HG02610 (cell line): ENCODE measurements at regions not wholly inside any gene's neighbourhood (a gene's known extent, or its start where the extent isn't known, plus 50 kb on each side); places are given as distances from the start of the nearest gene placed in this dataset.

Experiments
- ATAC-seq: cut with Tn5 transposase; IDR thresholded peaks from one replicate; pipeline ENCODE4 v1.9.1; 2021; ENCODE audit warnings: mild to moderate bottlenecking, moderate library complexity; ENCODE audit not compliant: unreplicated experiment

- no peak for ATAC-seq
Observed at GRCh38 chr2:133806564-133806963, 238.3 kb upstream of the NCKAP5 start.

GRCh38 chr2:133809485-133809884 lies 241.2 kb upstream of the NCKAP5 start:
- ATAC-seq, result no peak

DNA sequence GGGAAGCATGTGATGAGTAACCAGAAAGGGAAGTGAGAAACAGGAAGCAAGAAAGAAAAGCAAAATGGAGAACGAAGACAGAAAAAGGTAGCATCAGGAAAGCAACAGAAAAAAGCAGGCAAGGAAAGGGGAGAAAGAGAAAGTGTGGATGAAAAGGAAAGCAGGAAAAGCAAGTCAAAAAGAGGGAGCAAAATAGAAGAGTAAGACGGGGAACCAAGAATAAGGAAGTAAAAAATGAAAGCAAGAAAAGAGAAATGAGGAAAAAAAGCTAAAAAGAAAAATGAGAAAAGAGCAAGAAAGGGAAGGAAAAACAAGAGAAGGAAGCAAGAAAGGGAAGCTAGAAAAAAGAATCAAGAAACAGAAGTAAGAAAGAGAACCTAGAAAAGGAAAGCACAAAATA lies 242.3 kb upstream of the NCKAP5 start:
- no peak for ATAC-seq

DNA sequence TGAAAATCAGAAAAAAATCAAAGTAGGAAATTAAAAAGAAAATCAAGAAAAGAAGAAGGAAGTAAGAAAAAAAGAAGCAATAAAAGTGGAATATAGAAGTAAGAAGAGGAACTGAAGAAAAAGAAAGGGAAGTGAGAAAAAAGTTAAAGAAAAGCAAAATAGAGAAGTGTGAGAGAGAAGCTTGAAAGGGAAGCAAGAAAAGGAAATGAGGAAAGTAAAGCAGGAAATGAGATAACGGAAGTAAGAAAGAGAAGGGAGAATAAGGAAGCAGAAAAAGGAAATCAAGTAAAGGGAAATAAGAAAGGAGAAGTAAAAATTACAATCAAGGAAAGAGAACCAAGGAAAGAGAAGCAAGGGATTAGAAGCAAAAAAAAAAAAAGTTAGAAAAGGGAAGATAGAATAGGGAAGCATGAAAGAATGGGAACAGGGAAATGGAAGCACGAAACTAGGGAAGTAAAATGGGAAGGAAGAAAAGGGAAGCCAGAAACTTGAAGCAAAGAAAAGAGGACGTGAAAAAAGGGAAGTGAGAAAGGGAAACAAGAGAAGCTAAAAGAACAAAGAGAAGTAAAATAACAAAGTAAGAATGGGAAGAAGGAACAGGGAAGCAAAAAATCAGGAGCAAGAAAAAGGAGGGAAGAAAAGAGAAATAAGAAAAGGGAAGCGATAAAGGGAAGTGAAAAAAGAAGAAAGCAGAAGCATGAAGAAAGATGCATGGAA lies 243.3 kb upstream of the NCKAP5 start:
- ATAC-seq, result no peak

DNA sequence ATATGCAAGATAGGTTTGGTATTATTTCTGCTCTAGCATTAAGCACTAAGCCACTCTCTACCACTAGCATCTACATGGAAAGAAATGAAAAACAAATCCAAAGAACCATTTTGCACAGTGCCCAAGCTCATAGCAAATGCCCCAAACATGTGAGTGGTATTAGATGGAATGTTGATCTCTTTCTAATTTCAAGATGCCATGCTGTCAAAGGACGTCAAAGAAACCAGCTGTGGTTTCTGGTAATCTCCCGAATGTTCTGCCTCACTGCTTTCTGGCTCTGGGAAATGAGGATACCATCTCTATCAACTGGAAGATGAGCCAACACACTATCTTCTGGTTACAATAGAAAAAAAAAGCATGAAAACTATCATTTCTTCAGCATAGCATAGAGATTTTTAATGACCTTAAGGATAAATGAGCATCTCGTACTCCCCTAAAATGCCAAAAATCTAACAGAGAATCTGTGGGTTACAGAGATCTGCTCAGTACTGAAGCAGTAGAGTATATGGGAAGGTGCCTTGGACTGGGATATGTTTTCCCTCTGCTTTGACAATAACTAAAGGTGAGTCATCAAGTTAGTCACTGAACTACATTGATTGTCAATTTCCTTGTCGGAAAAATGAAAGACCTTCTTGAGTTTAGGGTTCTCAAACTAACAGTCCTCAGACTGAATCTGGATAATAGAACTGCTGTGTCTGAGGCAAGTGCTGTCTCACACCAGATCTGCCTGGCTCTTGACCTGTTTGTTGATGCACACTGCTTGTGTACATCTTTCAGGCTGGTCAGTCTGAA lies 244.8 kb upstream of the NCKAP5 start:
- no peak for ATAC-seq

DNA sequence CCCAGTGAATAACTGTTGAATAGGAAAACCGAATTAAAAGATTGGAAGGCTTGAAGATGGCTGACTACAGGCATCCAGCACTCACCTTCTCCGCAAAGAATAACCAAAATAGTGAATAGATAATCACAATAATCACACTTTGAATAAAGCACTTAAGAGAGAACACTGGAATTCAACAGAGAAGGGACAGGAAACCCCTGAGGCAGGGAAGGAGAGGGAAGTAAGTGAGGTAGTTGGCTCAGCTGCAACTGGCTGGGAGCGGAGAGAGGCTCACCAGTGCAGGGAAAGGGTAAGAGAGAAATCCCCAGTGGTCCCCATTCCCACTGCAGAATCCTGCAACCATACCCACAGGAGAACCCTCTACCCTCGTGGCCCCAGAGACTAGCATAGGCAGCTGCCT lies 246.6 kb upstream of the NCKAP5 start:
- no peak for ATAC-seq

DNA sequence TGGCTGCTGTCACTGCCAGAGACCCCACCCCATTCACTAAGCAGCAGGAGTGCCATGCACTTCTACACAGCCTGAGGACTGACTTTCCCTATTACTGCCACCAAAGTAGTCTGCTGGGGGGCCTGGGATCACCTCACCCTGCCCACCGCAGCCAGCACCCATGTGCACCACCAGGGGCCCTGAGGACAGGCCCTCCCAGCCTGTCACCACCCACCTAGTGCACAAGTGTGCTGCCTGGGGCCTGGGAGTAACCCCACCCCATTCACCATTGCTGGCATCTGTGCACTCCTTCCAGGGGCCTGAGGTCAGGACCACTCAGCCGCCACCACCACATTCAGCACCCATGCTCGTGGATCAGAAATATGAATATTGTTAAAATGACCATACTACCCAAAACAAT lies 247.8 kb upstream of the NCKAP5 start:
- ATAC-seq, result no peak

GRCh38 chr2:133817680-133818566 lies 249.7 kb upstream of the NCKAP5 start:
- ATAC-seq, result no peak

DNA sequence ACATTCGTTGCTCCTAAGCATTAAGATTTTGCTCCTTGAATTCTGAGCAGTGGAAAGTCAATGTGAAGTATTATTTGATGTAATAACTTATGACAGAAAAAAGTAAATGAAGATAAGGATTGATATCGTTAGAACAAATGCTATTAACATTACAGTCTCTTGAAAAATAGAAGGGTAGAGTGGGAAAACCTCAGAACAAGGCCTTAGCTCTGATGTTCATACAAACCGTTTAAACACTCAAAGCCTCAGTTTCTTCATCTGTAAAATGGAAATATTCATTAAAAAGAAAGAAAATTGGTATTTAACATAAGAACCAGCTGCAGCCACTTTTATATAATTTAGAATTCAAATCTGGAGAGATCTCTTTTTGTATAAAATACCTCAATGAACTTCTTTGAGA lies 250.4 kb upstream of the NCKAP5 start:
- no peak for ATAC-seq

DNA sequence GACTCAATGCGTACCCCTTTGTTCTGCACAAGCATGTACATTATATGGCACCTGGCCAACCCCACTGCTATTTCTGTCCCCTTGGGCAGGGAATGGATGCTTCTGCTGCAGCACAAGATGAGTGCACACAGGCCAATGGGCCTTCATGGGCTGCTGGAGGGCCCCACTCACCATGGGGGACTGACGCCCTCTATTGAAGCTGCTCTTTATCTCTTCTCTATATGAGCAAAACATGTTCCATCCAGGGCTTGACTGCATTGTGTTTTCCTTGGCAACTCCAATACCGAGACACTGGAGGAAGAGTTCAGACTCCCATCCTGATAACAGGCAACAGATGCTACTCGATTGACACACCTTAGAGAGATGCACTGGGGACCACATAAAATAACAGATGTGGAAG lies 251.6 kb upstream of the NCKAP5 start:
- no peak for ATAC-seq

DNA sequence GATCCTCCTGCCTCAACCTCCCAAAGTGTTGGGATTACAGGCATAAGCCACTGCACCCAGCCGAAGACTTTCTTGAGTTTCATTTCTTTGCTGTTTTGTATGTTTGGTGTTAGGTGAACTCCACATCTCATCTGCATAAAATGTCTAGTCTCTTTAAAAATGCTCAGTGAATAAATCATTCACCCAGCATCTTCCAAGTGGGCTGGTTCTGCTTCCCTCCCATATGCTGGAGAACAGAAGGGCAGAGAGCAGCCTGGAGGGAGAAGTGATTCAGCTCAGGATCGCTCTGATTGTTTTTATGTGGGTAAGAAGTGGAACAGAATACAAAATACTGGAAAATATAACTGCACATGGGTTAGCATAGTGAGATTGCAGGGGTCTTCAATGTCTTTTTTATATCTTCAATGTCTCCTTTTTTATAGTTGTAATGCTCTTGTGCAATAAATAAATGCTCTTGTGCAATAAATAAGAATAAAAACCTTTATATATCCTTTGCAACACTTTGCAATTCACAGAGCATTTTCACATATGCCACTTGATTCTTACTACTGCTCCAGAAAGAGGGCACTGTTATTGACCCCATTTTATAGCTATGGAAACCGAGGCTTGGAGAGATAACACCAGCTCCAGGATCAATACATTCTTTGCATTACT lies 253.0 kb upstream of the NCKAP5 start:
- no peak for ATAC-seq

DNA sequence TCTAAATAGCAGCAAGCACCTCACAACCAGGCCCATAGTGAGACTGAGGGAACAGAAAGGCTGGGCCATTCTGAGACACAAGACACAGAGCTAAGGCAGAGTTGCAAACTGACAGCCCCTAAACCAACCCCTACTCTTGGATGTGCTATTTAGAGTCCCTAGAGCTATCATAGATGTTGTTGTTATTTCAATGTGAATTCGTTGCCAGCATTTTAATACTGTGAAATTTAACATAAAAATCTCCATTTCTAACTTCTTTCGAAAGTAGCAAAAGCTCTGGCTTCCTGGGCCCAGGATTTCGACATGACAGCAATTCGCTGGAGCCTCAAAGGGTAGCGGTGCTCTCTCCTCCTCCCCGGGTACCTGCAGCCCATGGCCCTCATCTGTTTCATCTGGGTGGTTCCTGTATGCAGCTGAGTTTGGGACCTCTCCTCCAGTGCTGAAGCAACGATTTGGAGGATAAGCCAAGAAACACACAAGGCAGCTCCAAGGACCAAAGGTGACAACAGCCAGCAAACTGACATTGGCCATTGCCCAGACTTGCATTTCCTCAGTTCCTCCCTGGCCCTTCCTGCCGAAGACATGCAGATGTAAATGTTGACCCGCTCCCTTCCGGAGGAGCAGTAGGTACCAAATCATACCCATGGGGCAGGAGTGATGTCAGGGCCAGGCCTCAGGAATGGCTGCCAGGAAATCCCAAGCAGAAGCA lies 254.4 kb upstream of the NCKAP5 start:
- ATAC-seq, result no peak

GRCh38 chr2:133823226-133823550 lies 254.9 kb upstream of the NCKAP5 start:
- ATAC-seq, result no peak

- ATAC-seq, result no peak
Observed at GRCh38 chr2:133824869-133825268, 256.6 kb upstream of the NCKAP5 start.

GRCh38 chr2:133825778-133826177 lies 257.5 kb upstream of the NCKAP5 start:
- ATAC-seq, result no peak

GRCh38 chr2:133828913-133829312 lies 260.6 kb upstream of the NCKAP5 start:
- no peak for ATAC-seq

DNA sequence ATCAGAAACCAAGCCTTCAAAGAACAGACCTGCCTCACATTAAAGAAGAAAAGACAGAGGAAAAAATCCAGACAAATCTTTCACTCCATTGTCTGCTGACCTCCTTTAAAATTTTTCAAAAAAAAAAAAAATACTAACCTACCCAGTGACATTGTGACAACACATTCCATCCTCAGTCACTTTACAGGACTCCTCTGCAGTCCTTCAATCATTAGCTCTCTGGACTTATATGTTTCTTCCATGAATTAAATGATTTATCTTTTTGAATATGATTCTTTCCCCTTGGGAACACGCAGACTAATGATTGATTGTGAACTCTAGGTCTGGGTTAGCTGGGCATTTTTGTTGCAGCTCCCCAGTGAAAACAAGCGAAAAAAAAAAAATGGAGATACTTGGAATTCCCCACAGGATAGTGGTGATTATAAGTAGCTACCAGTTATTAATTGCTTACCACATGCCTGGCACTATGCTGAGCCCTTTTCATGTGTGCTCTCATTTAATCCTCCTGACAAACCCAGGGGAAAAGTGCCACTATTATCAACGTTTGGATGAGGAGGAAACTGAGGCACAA lies 261.3 kb upstream of the NCKAP5 start:
- ATAC-seq, result no peak

DNA sequence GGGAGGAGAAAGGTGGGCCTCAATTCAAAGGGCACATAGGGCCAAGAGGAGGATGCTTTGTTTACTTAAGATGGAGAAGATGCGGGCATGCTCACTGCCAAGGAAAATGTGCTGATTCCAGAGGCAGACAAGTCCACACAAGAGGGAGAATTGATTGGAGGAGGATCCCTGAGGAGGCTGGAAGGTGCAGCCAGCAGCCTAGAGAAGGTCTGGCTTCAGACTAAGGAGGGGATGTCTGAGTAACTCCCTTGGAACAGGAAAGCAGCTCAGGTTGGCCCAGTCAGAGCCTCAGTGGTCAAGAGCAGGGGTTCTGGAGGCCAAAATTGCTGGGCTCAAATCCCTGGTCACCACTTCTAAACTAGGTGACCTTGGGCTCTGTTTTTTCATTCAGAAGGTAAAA lies 265.5 kb upstream of the NCKAP5 start:
- no peak for ATAC-seq

GRCh38 chr2:133835821-133836619 lies 267.8 kb upstream of the NCKAP5 start:
- no peak for ATAC-seq
